HepG2 (cell line): ENCODE measurements at regions not wholly inside any gene's neighbourhood (a gene's known extent, or its start where the extent isn't known, plus 50 kb on each side); places are given as distances from the start of the nearest gene placed in this dataset.
A peak's percentile ranks its signal among the peaks of the same experiment; 100 is the strongest.

ENCODE experiments used
- CREB3 ChIP-seq: sonication (generic); formaldehyde crosslinking; IDR thresholded peaks from 2 replicates; pipeline ENCODE4 v1.5.0; 2020; ENCODE audit warnings: missing genetic modification reagents
- FOXA3 ChIP-seq: IDR thresholded peaks from 2 replicates; pipeline ENCODE4 v1.6.1; 2016; ENCODE audit warnings: missing genetic modification reagents, missing compliant biosample characterization
- GZF1 ChIP-seq: sonication (generic); formaldehyde crosslinking; IDR thresholded peaks from 2 replicates; pipeline ENCODE4 v1.5.1; 2020; ENCODE audit warnings: mild to moderate bottlenecking, missing genetic modification reagents
- HBP1 ChIP-seq: IDR thresholded peaks from 2 replicates; pipeline ENCODE4 v1.6.1; 2016; ENCODE audit warnings: low read depth, control low read depth
- HES4 ChIP-seq: sonication (generic); formaldehyde crosslinking; IDR thresholded peaks from 2 replicates; pipeline ENCODE4 v1.9.0; 2021; ENCODE audit warnings: mild to moderate bottlenecking, missing genetic modification reagents, borderline replicate concordance
- HMG20A ChIP-seq: IDR thresholded peaks from 2 replicates; pipeline ENCODE4 v1.6.1; 2016; ENCODE audit warnings: borderline replicate concordance
- IKZF1 ChIP-seq: fragments of 450-650 bp; IDR thresholded peaks from 2 replicates; pipeline ENCODE4 v1.7.1; 2016
- IKZF5 ChIP-seq: IDR thresholded peaks from 2 replicates; pipeline ENCODE4 v1.6.1; 2018; ENCODE audit warnings: missing genetic modification reagents, mild to moderate bottlenecking, missing compliant biosample characterization
- MXD4 ChIP-seq: IDR thresholded peaks from 2 replicates; pipeline ENCODE4 v1.6.1; 2016; ENCODE audit warnings: mild to moderate bottlenecking, missing biosample characterization, missing genetic modification reagents
- NCOR1 ChIP-seq: fragments of 200-600 bp; sonication (generic); IDR thresholded peaks from 2 replicates; pipeline ENCODE4 v1.7.0; 2017; ENCODE audit warnings: antibody characterized with exemption, low read length, borderline replicate concordance
- NFIC ChIP-seq: IDR thresholded peaks from 2 replicates; pipeline ENCODE4 v1.6.1; 2012; ENCODE audit warnings: mild to moderate bottlenecking, low read length, inconsistent platforms
- SRSF1 ChIP-seq: fragments of 200-400 bp; formaldehyde crosslinking; optimal IDR thresholded peaks from 2 replicates; pipeline ENCODE3; 2017; ENCODE audit warnings: mild to moderate bottlenecking, low read depth, low read length, moderate library complexity
- UBTF ChIP-seq: sonication (generic); formaldehyde crosslinking; IDR thresholded peaks from 2 replicates; pipeline ENCODE4 v1.4.0; 2020; ENCODE audit warnings: mild to moderate bottlenecking, missing genetic modification reagents
- ZNF414 ChIP-seq: sonication (generic); formaldehyde crosslinking; IDR thresholded peaks from 2 replicates; pipeline ENCODE4 v1.5.0; 2020; ENCODE audit warnings: missing genetic modification reagents
- ZNF598 ChIP-seq: sonication (generic); formaldehyde crosslinking; IDR thresholded peaks from 2 replicates; pipeline ENCODE4 v1.5.1; 2020; ENCODE audit warnings: mild to moderate bottlenecking, missing genetic modification reagents, borderline replicate concordance
- ZNF615 ChIP-seq: sonication (generic); formaldehyde crosslinking; IDR thresholded peaks from 2 replicates; pipeline ENCODE4 v1.5.0; 2020; ENCODE audit warnings: mild to moderate bottlenecking, missing genetic modification reagents, borderline replicate concordance
- ZNF639 ChIP-seq: conservative IDR thresholded peaks from 2 replicates; pipeline ENCODE4 v1.6.1; 2018; ENCODE audit warnings: missing genetic modification reagents
- ZNF724P ChIP-seq: sonication (generic); formaldehyde crosslinking; IDR thresholded peaks from 2 replicates; pipeline ENCODE4 v1.8.0; 2022; ENCODE audit warnings: missing genetic modification reagents, borderline replicate concordance

- TF ChIP-seq UBTF (peak; percentile 75), IKZF5 (CRISPR knock-in tag) (peak; percentile 66; the same call in 1 of the 2 replicates), GZF1 (peak; percentile 32; the same call in 1 of the 2 replicates), NCOR1 (peak; percentile 43), NFIC (no peak), ZNF615 (no peak), FOXA3 (CRISPR knock-in tag) (peak; percentile 67), HMG20A (CRISPR knock-in tag) (peak; percentile 63; the same call in 1 of the 2 replicates), ZNF724P (CRISPR knock-in tag) (peak; percentile 82; the same call in 1 of the 2 replicates), IKZF1 (no peak), CREB3 (CRISPR knock-in tag) (0 out of 2 replicates have a peak, but pooled peaks have one; percentile 16), SRSF1 (peak; percentile 39), ZNF598 (peak; percentile 77; the same call in 1 of the 2 replicates), MXD4 (CRISPR knock-in tag) (peak; percentile 72; the same call in 1 of the 2 replicates), HBP1 (peak; percentile 25; the same call in 1 of the 2 replicates), ZNF414 (CRISPR knock-in tag) (peak; percentile 78; the same call in 1 of the 2 replicates), ZNF639 (CRISPR knock-in tag) (no peak), HES4 (CRISPR knock-in tag) (0 out of 2 replicates have a peak, but pooled peaks have one; percentile 80)
Measured at GRCh38 chr10:78972160-78972946, 96.4 kb upstream of the ZMIZ1 start (continued).
